Peyer's patch (tissue), 4 donors: ENCODE measurements at regions not wholly inside any gene's neighbourhood (a gene's known extent, or its start where the extent isn't known, plus 50 kb on each side); places are given as distances from the start of the nearest gene placed in this dataset.

Experiments
- DNase-seq, 3 donors: peaks; one replicate each; pipeline ENCODE4 v3.0.0-alpha.2; 2017 to 2019
- H3K27ac ChIP-seq, 4 donors: fragments of 200-600 bp; sonication (generic); one replicate each; pipeline ENCODE4 v1.5.1; 2016 to 2019
- H3K27me3 ChIP-seq, 2 donors: fragments of 200-600 bp; sonication (generic); one replicate each; pipeline ENCODE4 v1.5.1; 2019
- H3K36me3 ChIP-seq, 3 donors: fragments of 200-600 bp; sonication (generic); one replicate each; pipeline ENCODE4 v1.5.1; 2016 to 2019
- H3K4me1 ChIP-seq, 4 donors: fragments of 200-600 bp; sonication (generic); one replicate each; pipeline ENCODE4 v1.5.1; 2016 to 2019
- H3K4me3 ChIP-seq, 4 donors: fragments of 200-600 bp; sonication (generic); 1 replicate in 3 of 4; 2 replicates in 1 of 4; pipeline ENCODE4 v1.5.1; 2016 to 2019; ENCODE audit warnings: mild to moderate bottlenecking in 1 of 4
- H3K9me3 ChIP-seq, 4 donors: fragments of 200-600 bp; sonication (generic); one replicate each; pipeline ENCODE4 v1.5.1; 2016 to 2019; ENCODE audit warnings: mild to moderate bottlenecking in 1 of 4
- POLR2A ChIP-seq, 2 donors: fragments of 450-650 bp; IDR thresholded peaks; one replicate each; pipeline ENCODE4 v1.5.1; 2017; ENCODE audit warnings: antibody characterized with exemption in 2 of 2, mild to moderate bottlenecking in 2 of 2, moderate library complexity in 2 of 2
- TF ChIP-seq, protein P1 (sequence below), 6 experiments: fragments of 450-650 bp in 4 of 6; fragments of 200-600 bp in 2 of 6; sonication (generic) in 1 of 6; IDR thresholded peaks; one replicate each; pipeline ENCODE4 v1.5.1; 2017 to 2019; ENCODE audit warnings: antibody characterized with exemption in 6 of 6, mild to moderate bottlenecking in 3 of 6, moderate library complexity in 1 of 6

DNA sequence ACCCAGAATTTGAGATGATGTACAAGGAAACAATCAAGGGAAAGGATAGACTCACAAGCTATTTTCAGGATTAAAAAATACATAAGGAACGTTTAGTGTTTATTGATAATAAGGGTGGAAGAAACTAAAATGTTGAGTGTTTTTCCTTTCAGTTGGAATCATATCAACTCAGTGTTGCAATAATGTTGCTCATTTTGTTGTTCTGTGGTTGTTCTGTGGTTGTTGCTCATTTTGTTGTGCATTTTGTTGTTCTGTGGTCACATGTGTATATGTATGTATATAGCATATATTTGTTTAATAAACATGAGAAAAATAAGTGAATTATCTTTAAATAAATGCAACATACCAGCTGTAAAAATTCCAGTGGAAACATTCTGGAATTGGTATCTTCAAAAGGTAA is 262.4 kb upstream of the SPRY2 start:
- no peak for TF ChIP-seq POLR2A (IDR thresholded peaks at IDR 0.05)
- TF ChIP-seq, protein P1, sequence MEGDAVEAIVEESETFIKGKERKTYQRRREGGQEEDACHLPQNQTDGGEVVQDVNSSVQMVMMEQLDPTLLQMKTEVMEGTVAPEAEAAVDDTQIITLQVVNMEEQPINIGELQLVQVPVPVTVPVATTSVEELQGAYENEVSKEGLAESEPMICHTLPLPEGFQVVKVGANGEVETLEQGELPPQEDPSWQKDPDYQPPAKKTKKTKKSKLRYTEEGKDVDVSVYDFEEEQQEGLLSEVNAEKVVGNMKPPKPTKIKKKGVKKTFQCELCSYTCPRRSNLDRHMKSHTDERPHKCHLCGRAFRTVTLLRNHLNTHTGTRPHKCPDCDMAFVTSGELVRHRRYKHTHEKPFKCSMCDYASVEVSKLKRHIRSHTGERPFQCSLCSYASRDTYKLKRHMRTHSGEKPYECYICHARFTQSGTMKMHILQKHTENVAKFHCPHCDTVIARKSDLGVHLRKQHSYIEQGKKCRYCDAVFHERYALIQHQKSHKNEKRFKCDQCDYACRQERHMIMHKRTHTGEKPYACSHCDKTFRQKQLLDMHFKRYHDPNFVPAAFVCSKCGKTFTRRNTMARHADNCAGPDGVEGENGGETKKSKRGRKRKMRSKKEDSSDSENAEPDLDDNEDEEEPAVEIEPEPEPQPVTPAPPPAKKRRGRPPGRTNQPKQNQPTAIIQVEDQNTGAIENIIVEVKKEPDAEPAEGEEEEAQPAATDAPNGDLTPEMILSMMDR (IDR thresholded peaks at IDR 0.05) = no peak
- H3K36me3 ChIP-seq = no peaks in the 10 kb centered on the region
- H3K27ac ChIP-seq = no peak overlapping the region

DNA sequence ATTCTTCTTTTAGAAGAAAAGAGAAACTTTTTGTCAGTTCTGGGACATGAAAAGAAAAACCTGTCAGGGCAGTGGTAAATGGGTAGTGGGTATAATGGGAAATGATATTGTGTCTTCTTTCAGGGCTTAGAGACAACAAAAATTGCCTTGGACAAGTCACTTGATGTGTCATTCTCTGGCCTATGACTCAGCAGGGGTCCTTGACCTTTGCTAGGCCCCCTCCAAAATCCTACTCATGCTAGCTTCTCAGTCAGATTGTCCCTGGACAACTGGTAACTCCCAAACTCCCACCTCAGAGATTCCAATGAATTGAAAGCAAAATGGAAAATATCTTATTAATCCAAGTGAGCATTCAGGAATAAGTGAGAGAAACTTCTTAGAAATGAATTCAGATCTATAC is 258.8 kb upstream of the SPRY2 start:
- no peak overlapping the region for H3K4me3 ChIP-seq
- H3K27me3 ChIP-seq = no peaks in the 10 kb centered on the region
- DNase-seq = no peak
- no peak for TF ChIP-seq POLR2A (IDR thresholded peaks at IDR 0.05)
- TF ChIP-seq, protein P1 (IDR thresholded peaks at IDR 0.05) = no peak
- H3K27ac ChIP-seq = no peak overlapping the region
- no peaks in the 10 kb centered on the region for H3K36me3 ChIP-seq
- H3K9me3 ChIP-seq = no peaks in the 10 kb centered on the region
- H3K4me1 ChIP-seq = no peaks in the 10 kb centered on the region

More for the DNA sequence above, 262.4 kb upstream of the SPRY2 start:
- H3K9me3 ChIP-seq = no peaks in the 10 kb centered on the region
- no peaks in the 10 kb centered on the region for H3K4me1 ChIP-seq
- H3K4me3 ChIP-seq = no peak overlapping the region
- no peaks in the 10 kb centered on the region for H3K27me3 ChIP-seq
- no peak for DNase-seq

DNA sequence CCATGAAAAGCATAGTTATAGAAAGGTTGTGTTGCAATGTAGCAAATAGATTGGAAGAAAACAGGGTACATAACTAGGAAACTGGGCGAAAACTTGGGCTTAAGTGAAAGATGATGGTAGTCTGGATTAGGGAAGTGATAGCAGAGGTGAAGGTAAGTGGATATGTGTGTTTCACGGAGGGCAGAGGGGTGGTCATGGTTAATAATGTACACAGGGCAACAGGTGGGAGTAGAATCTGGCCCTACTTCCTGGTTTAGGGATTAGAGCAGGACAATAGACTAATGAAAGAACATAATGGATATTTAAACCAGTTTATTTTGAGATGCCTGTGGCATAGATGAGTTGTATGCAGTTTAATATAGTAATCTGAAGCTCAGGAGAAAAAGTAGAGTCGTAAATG is 257.3 kb upstream of the SPRY2 start:
- Histone ChIP-seq H3K4me3 (no peak overlapping the region), H3K4me1 (no peaks in the 10 kb centered on the region), H3K27me3 (no peaks in the 10 kb centered on the region), H3K27ac (no peak overlapping the region), H3K36me3 (no peaks in the 10 kb centered on the region), H3K9me3 (no peaks in the 10 kb centered on the region)
- TF ChIP-seq, protein P1 (IDR thresholded peaks at IDR 0.05) = no peak
- TF ChIP-seq POLR2A (IDR thresholded peaks at IDR 0.05) = no peak
- DNase-seq = no peak

DNA sequence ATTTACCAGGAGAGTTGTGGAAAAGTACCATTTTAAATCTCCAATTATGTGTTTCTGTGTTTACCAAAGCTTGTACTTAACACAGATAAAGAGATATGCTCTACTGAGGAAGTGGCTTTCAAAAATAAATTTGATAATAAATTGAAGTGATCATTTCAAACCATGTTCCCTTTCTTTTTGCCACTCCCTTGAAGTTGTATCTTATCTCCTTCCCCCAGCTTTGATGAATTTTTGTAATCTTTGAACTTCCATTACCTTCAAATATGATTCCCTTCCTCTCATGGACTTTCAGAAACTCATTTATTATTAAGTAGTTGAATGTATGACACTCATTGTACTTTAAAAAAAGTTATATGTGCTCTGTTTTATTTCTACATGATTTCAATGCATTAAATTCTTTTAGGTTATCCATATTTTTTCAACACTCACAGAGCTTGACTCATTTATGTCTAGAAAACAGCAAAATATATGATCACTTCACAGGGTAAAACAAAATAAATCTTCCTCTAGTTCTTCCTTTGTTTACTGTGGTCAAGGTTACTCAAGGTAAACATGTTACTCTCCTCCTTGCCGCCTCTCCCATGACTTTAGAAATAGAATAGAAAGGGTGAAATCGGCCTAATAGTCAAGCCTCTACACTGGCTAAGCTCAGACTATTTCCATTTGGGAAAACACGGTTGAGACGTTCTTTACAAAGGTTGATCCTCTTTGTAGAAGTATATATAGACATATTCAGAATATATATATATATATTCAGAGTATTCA is 251.2 kb upstream of the SPRY2 start:
- Histone ChIP-seq H3K9me3 (no peaks in the 10 kb centered on the region), H3K36me3 (no peaks in the 10 kb centered on the region), H3K27me3 (no peaks in the 10 kb centered on the region), H3K4me3 (no peak overlapping the region), H3K27ac (no peak overlapping the region), H3K4me1 (no peaks in the 10 kb centered on the region)
- DNase-seq = no peak
- TF ChIP-seq POLR2A (IDR thresholded peaks at IDR 0.05) = no peak
- TF ChIP-seq, protein P1 (IDR thresholded peaks at IDR 0.05) = no peak

DNA sequence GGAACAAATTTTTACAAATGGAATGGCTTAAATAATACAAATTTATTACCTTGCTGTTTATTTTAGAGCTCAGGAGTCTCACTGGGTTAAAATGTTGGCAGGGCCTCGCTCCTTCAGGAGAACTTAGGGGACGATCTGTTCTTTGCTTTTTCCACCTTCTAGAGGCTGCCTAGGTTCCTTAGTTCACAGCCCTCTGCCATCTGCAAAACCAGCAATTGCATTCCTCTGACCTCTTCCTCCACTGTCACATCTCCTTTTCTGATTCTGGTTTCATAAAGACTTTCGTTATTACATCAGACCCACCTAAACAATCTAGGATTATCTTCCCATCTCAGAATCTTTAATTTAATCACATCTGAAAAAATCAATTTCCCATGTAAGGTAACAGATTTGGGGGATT is 249.6 kb upstream of the SPRY2 start:
- no peak for TF ChIP-seq POLR2A (IDR thresholded peaks at IDR 0.05)
- TF ChIP-seq, protein P1 (IDR thresholded peaks at IDR 0.05) = no peak
- DNase-seq = no peak
- H3K27ac ChIP-seq = no peak overlapping the region
- no peaks in the 10 kb centered on the region for H3K27me3 ChIP-seq
- no peak overlapping the region for H3K4me3 ChIP-seq
- H3K9me3 ChIP-seq = no peaks in the 10 kb centered on the region
- no peaks in the 10 kb centered on the region for H3K36me3 ChIP-seq
- H3K4me1 ChIP-seq = no peaks in the 10 kb centered on the region
